ENCODE measurements at regions not wholly inside any gene's neighbourhood (a gene's known extent, or its start where the extent isn't known, plus 50 kb on each side); places are given as distances from the start of the nearest gene placed in this dataset.

DNA sequence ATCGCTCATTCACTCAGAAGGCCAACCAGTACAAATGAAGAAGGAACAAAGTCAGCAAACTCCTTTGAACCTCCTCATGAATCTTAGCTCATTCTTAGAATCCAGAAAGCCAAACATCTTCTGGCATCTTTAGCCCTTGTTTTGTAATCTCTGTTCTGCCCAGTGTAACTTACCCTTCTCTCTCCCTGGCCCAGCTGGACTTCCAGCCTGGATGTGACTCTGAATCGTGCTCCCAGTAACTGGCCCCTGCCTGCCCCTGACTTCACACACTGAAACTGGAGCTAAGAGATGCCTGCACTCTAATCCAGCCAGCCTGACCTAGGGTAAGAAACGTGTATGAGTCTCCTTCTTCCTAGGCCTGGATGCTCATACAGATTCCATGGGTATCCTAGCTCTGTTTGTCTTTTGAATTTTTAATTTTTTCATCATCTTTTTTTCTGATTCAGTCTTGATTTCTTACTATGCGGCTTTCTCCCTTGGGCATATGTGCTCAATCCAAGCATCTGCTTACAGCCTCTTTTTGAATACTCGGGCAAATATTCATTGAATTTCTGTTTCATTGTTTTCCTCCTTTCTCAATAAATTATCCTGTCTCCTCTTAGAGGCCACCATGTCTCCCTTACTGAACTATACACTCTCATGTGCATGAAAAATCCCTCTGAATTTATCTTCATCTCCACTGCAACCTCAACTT is 845.6 kb upstream of the AUTS2 start:
- H3K36me3 ChIP-seq: no peaks in the 10 kb centered on the region
- H3K27ac ChIP-seq (replicated peaks): no peak overlapping the region
- intact Hi-C loops (cut with micrococcal nuclease): no loop called here
- peaks cover 53% of the 10 kb centered on the region for H3K27me3 ChIP-seq (ENCODE audit: low read depth)
- no peaks in the 10 kb centered on the region for H3K9me3 ChIP-seq (replicated peaks)
- no peaks in the 10 kb centered on the region for H3K4me1 ChIP-seq
- no peak for TF ChIP-seq CTCF (IDR thresholded peaks at IDR 0.05; ENCODE audit: borderline replicate concordance)
- peak; percentile 19 for DNase-seq
- no peak overlapping the region for H3K4me3 ChIP-seq

DNA sequence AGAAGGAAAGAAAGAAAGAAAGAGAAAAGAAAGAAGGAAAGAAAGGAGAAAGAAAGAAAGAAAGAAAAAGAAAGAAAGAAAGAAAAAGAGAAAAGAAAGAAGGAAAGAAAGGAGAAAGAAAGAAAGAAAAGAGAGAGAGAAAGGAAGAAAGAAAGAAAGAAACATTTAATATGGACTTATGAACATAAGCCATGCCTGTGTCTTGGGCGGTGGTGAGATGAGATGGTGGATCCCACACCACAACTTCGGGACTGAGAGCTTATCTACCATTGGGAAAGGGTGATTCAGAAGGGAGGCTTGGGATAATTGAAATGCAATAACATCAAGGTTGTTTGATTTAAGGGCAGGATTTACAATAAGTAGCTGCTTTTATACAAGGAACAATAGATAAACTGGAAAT is 843.9 kb upstream of the AUTS2 start:
- peaks cover 39% of the 10 kb centered on the region for H3K27me3 ChIP-seq (ENCODE audit: low read depth)
- no peaks in the 10 kb centered on the region for H3K9me3 ChIP-seq (replicated peaks)
- no peaks in the 10 kb centered on the region for H3K36me3 ChIP-seq
- TF ChIP-seq CTCF (IDR thresholded peaks at IDR 0.05; ENCODE audit: borderline replicate concordance): no peak
- H3K4me3 ChIP-seq: no peak overlapping the region
- DNase-seq: no peak
- no peak overlapping the region for H3K27ac ChIP-seq (replicated peaks)
- intact Hi-C loops (cut with micrococcal nuclease): no loop called here
- H3K4me1 ChIP-seq: no peaks in the 10 kb centered on the region

DNA sequence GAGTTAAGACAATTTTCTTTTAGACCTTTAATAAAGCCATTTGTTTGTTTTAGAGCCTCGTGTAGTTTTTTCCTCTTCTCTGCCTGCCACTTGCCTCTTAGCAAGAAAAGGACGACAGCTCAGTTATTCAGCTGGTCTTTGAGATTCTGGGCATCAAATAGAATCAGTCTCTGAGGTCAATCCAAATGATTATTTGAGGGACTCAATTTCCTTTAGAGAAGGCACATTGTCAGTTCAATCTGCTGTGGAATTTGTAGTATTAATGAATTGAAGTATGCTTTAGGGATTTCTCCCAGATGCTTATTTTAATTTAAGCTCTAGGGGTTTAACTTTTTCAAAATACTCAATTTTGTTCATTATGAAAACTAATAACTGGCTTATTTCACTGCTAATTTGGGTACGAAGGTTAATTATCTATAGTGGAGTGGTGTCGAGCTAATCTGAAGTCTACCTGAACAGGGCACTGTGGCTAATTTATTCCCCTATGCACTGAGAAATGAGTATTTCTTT is 841.2 kb upstream of the AUTS2 start:
- H3K9me3 ChIP-seq (replicated peaks): peaks cover 2% of the 10 kb centered on the region
- H3K27me3 ChIP-seq (ENCODE audit: low read depth): peaks cover 28% of the 10 kb centered on the region
- no peak overlapping the region for H3K27ac ChIP-seq (replicated peaks)
- TF ChIP-seq CTCF (IDR thresholded peaks at IDR 0.05; ENCODE audit: borderline replicate concordance): no peak
- H3K36me3 ChIP-seq: no peaks in the 10 kb centered on the region
- no peak overlapping the region for H3K4me3 ChIP-seq
- H3K4me1 ChIP-seq: no peaks in the 10 kb centered on the region
- DNase-seq: no peak
- intact Hi-C loops (cut with micrococcal nuclease): no loop called here

- no peak for DNase-seq
- Histone ChIP-seq H3K27me3 (ENCODE audit: low read depth) (peaks cover 25% of the 10 kb centered on the region), H3K36me3 (no peaks in the 10 kb centered on the region), H3K9me3 (replicated peaks) (peaks cover 22% of the 10 kb centered on the region), H3K4me3 (no peak overlapping the region), H3K4me1 (no peaks in the 10 kb centered on the region), H3K27ac (replicated peaks) (no peak overlapping the region)
- intact Hi-C loops (cut with micrococcal nuclease): no loop called here
- no peak for TF ChIP-seq CTCF (IDR thresholded peaks at IDR 0.05; ENCODE audit: borderline replicate concordance)
These were observed 837.7 kb upstream of the AUTS2 start for GRCh38 chr7:68760556-68760955.

- no peak for DNase-seq
- no peak overlapping the region for H3K4me3 ChIP-seq
- H3K36me3 ChIP-seq: no peaks in the 10 kb centered on the region
- no peak overlapping the region for H3K27ac ChIP-seq (replicated peaks)
- peaks cover 16% of the 10 kb centered on the region for H3K9me3 ChIP-seq (replicated peaks)
- intact Hi-C loops (cut with micrococcal nuclease): no loop called here
- no peak for TF ChIP-seq CTCF (IDR thresholded peaks at IDR 0.05; ENCODE audit: borderline replicate concordance)
- peaks cover 8% of the 10 kb centered on the region for H3K4me1 ChIP-seq
- peaks cover 16% of the 10 kb centered on the region for H3K27me3 ChIP-seq (ENCODE audit: low read depth)
These were observed 830.8 kb upstream of the AUTS2 start for GRCh38 chr7:68767462-68767861.
